ENCODE measurements at regions not wholly inside any gene's neighbourhood (a gene's known extent, or its start where the extent isn't known, plus 50 kb on each side); places are given as distances from the start of the nearest gene placed in this dataset.
"Not testable (repeated sequence)": the region's sequence is repeated elsewhere in the genome, so short reads cannot be mapped to it uniquely, and the experiment has no call there.

GRCh38 chr2:40043641-40044040 is 264.6 kb upstream of the THUMPD2 start:
- intact Hi-C loops (cut with micrococcal nuclease): no loop called here

- intact Hi-C loops (cut with micrococcal nuclease): no loop called here
These were observed 264.1 kb upstream of the THUMPD2 start for GRCh38 chr2:40043191-40043590.

- intact Hi-C loops (cut with micrococcal nuclease): no loop called here
These were observed 262.6 kb upstream of the THUMPD2 start for GRCh38 chr2:40041422-40042382.

- intact Hi-C loops (cut with micrococcal nuclease): loop anchor here (5.0 kb wide), 2 partner anchors 42 to 117 kb away; no protein-coding TSS in a partner anchor
These were observed 260.5 kb upstream of the THUMPD2 start for GRCh38 chr2:40039549-40039948.

GRCh38 chr2:40038646-40039045 is 259.6 kb upstream of the THUMPD2 start:
- intact Hi-C loops (cut with micrococcal nuclease): loop anchor here (5.0 kb wide), 2 partner anchors 41 to 116 kb away; no protein-coding TSS in a partner anchor

- intact Hi-C loops (cut with micrococcal nuclease): loop anchor here (5.0 kb wide), 2 partner anchors 40 to 115 kb away; no protein-coding TSS in a partner anchor
These were observed 258.2 kb upstream of the THUMPD2 start for GRCh38 chr2:40037303-40037702.

- intact Hi-C loops (cut with micrococcal nuclease): loop anchor here (5.0 kb wide), 2 partner anchors 39 to 114 kb away; no protein-coding TSS in a partner anchor
These were observed 257.2 kb upstream of the THUMPD2 start for GRCh38 chr2:40036241-40036640.

GRCh38 chr2:40034801-40035200 is 255.7 kb upstream of the THUMPD2 start:
- intact Hi-C loops (cut with micrococcal nuclease): loop anchor here (5.0 kb wide), 2 partner anchors 38 to 112 kb away; no protein-coding TSS in a partner anchor

GRCh38 chr2:40034198-40034597 is 255.1 kb upstream of the THUMPD2 start:
- intact Hi-C loops (cut with micrococcal nuclease): no loop called here

GRCh38 chr2:40033781-40034180 is 254.7 kb upstream of the THUMPD2 start:
- intact Hi-C loops (cut with micrococcal nuclease): no loop called here

GRCh38 chr2:40032650-40033319 is 253.7 kb upstream of the THUMPD2 start:
- intact Hi-C loops (cut with micrococcal nuclease): no loop called here

GRCh38 chr2:40030456-40030975 is 251.5 kb upstream of the THUMPD2 start:
- intact Hi-C loops (cut with micrococcal nuclease): no loop called here

GRCh38 chr2:40028792-40029488 is 249.9 kb upstream of the THUMPD2 start:
- intact Hi-C loops (cut with micrococcal nuclease): no loop called here

- intact Hi-C loops (cut with micrococcal nuclease): no loop called here
These were observed 248.9 kb upstream of the THUMPD2 start for GRCh38 chr2:40027968-40028367.

GRCh38 chr2:40025276-40025675 is 246.2 kb upstream of the THUMPD2 start:
- intact Hi-C loops (cut with micrococcal nuclease): not testable (repeated sequence)

- intact Hi-C loops (cut with micrococcal nuclease): no loop called here
These were observed 241.9 kb upstream of the THUMPD2 start for GRCh38 chr2:40020997-40021396.

GRCh38 chr2:40016151-40016885 is 237.3 kb upstream of the THUMPD2 start:
- intact Hi-C loops (cut with micrococcal nuclease): no loop called here

GRCh38 chr2:40013962-40014361 is 234.9 kb upstream of the THUMPD2 start:
- intact Hi-C loops (cut with micrococcal nuclease): not testable (repeated sequence)

- intact Hi-C loops (cut with micrococcal nuclease): no loop called here
These were observed 225.3 kb upstream of the THUMPD2 start for GRCh38 chr2:40004336-40004735.

- intact Hi-C loops (cut with micrococcal nuclease): no loop called here
These were observed 223.3 kb upstream of the THUMPD2 start for GRCh38 chr2:40002339-40002738.

All from T-helper 2 cell treated with Interferon-gamma antibody and Interleukin-4, amounts not matched to agents 100 ng/mL and 5 ng/mL, for 36 hours (primary cell).